ENCODE measurements at regions not wholly inside any gene's neighbourhood (a gene's known extent, or its start where the extent isn't known, plus 50 kb on each side); places are given as distances from the start of the nearest gene placed in this dataset.

GRCh38 chr5:168056499-168057182, 234.8 kb upstream of the WWC1 start:
- Mint-ChIP-seq H3K4me3 (no peak overlapping the region), H3K9me3 (ENCODE audit: insufficient read depth) (no peaks in the 10 kb centered on the region), H3K4me1 (ENCODE audit: low read depth) (no peaks in the 10 kb centered on the region), H3K27me3 (ENCODE audit: low read depth) (no peaks in the 10 kb centered on the region), H3K36me3 (ENCODE audit: low read depth) (no peaks in the 10 kb centered on the region), H3K27ac (no peak overlapping the region)
- ATAC-seq (no peak), DNase-seq (no peak)
- ChIA-PET POLR2A (no interaction called here), CTCF (no interaction called here)

GRCh38 chr5:168057905-168058304, 233.5 kb upstream of the WWC1 start:
- CTCF ChIA-PET: no interaction called here

GRCh38 chr5:168059131-168059530, 232.3 kb upstream of the WWC1 start:
- no peak for ATAC-seq
- H3K9me3 Mint-ChIP-seq (ENCODE audit: insufficient read depth): no peaks in the 10 kb centered on the region
- no peak for DNase-seq
- no peaks in the 10 kb centered on the region for H3K27me3 Mint-ChIP-seq (ENCODE audit: low read depth)
- ChIA-PET CTCF (no interaction called here), POLR2A (no interaction called here)
- H3K36me3 Mint-ChIP-seq (ENCODE audit: low read depth): no peaks in the 10 kb centered on the region
- no peak overlapping the region for H3K4me3 Mint-ChIP-seq
- H3K4me1 Mint-ChIP-seq (ENCODE audit: low read depth): no peaks in the 10 kb centered on the region
- H3K27ac Mint-ChIP-seq: no peak overlapping the region

More at GRCh38 chr5:168057905-168058304, 233.5 kb upstream of the WWC1 start:
- Mint-ChIP-seq H3K27ac (no peak overlapping the region), H3K36me3 (ENCODE audit: low read depth) (no peaks in the 10 kb centered on the region), H3K4me3 (no peak overlapping the region), H3K9me3 (ENCODE audit: insufficient read depth) (no peaks in the 10 kb centered on the region), H3K27me3 (ENCODE audit: low read depth) (no peaks in the 10 kb centered on the region), H3K4me1 (ENCODE audit: low read depth) (no peaks in the 10 kb centered on the region)
- DNase-seq (no peak), ATAC-seq (no peak)
- POLR2A ChIA-PET: no interaction called here

- Mint-ChIP-seq H3K27ac (no peak overlapping the region), H3K9me3 (ENCODE audit: insufficient read depth) (no peaks in the 10 kb centered on the region), H3K4me1 (ENCODE audit: low read depth) (no peaks in the 10 kb centered on the region), H3K36me3 (ENCODE audit: low read depth) (no peaks in the 10 kb centered on the region), H3K4me3 (no peak overlapping the region), H3K27me3 (ENCODE audit: low read depth) (no peaks in the 10 kb centered on the region)
- ChIA-PET CTCF (interaction anchor here (1.2 kb wide), 1 partner anchor 10 kb away, joined by 3 read pairs; no protein-coding TSS in a partner anchor), POLR2A (no interaction called here)
- DNase-seq (no peak), ATAC-seq (no peak)
Observed at GRCh38 chr5:168062239-168062638, 229.2 kb upstream of the WWC1 start.

GRCh38 chr5:168064457-168064856, 227.0 kb upstream of the WWC1 start:
- ChIA-PET POLR2A (no interaction called here), CTCF (no interaction called here)
- Mint-ChIP-seq H3K9me3 (ENCODE audit: insufficient read depth) (no peaks in the 10 kb centered on the region), H3K27me3 (ENCODE audit: low read depth) (no peaks in the 10 kb centered on the region), H3K36me3 (ENCODE audit: low read depth) (no peaks in the 10 kb centered on the region), H3K27ac (no peak overlapping the region), H3K4me1 (ENCODE audit: low read depth) (no peaks in the 10 kb centered on the region), H3K4me3 (no peak overlapping the region)
- no peak for ATAC-seq
- DNase-seq: no peak

- POLR2A ChIA-PET: no interaction called here
Observed at GRCh38 chr5:168064933-168065622, 226.4 kb upstream of the WWC1 start.

GRCh38 chr5:168066536-168067208, 224.8 kb upstream of the WWC1 start:
- CTCF ChIA-PET: no interaction called here
- H3K9me3 Mint-ChIP-seq (ENCODE audit: insufficient read depth): no peaks in the 10 kb centered on the region
- no peaks in the 10 kb centered on the region for H3K27me3 Mint-ChIP-seq (ENCODE audit: low read depth)
- no peak overlapping the region for H3K27ac Mint-ChIP-seq
- POLR2A ChIA-PET: no interaction called here
- no peaks in the 10 kb centered on the region for H3K4me1 Mint-ChIP-seq (ENCODE audit: low read depth)
- H3K36me3 Mint-ChIP-seq (ENCODE audit: low read depth): no peaks in the 10 kb centered on the region
- H3K4me3 Mint-ChIP-seq: no peak overlapping the region
- DNase-seq: no peak
- ATAC-seq: no peak

More at GRCh38 chr5:168064933-168065622, 226.4 kb upstream of the WWC1 start:
- DNase-seq (no peak), ATAC-seq (no peak)
- no peaks in the 10 kb centered on the region for H3K4me1 Mint-ChIP-seq (ENCODE audit: low read depth)
- no peak overlapping the region for H3K27ac Mint-ChIP-seq
- CTCF ChIA-PET: no interaction called here
- H3K4me3 Mint-ChIP-seq: no peak overlapping the region
- no peaks in the 10 kb centered on the region for H3K9me3 Mint-ChIP-seq (ENCODE audit: insufficient read depth)
- H3K36me3 Mint-ChIP-seq (ENCODE audit: low read depth): no peaks in the 10 kb centered on the region
- no peaks in the 10 kb centered on the region for H3K27me3 Mint-ChIP-seq (ENCODE audit: low read depth)

- no peak for ATAC-seq
- H3K27ac Mint-ChIP-seq: no peak overlapping the region
- ChIA-PET CTCF (no interaction called here), POLR2A (no interaction called here)
- H3K36me3 Mint-ChIP-seq (ENCODE audit: low read depth): no peaks in the 10 kb centered on the region
- no peak overlapping the region for H3K4me3 Mint-ChIP-seq
- peaks cover 7% of the 10 kb centered on the region for H3K4me1 Mint-ChIP-seq (ENCODE audit: low read depth)
- no peak for DNase-seq
- H3K9me3 Mint-ChIP-seq (ENCODE audit: insufficient read depth): no peaks in the 10 kb centered on the region
- H3K27me3 Mint-ChIP-seq (ENCODE audit: low read depth): peaks cover 2% of the 10 kb centered on the region
Observed at GRCh38 chr5:168070761-168071160, 220.7 kb upstream of the WWC1 start.

GRCh38 chr5:168072665-168073064, 218.8 kb upstream of the WWC1 start:
- POLR2A ChIA-PET: no interaction called here
- Mint-ChIP-seq H3K4me1 (ENCODE audit: low read depth) (peaks cover 7% of the 10 kb centered on the region), H3K27ac (no peak overlapping the region), H3K9me3 (ENCODE audit: insufficient read depth) (no peaks in the 10 kb centered on the region), H3K4me3 (no peak overlapping the region), H3K36me3 (ENCODE audit: low read depth) (no peaks in the 10 kb centered on the region), H3K27me3 (ENCODE audit: low read depth) (peaks cover 2% of the 10 kb centered on the region)
- DNase-seq: no peak
- CTCF ChIA-PET: no interaction called here
- ATAC-seq: no peak

- H3K27me3 Mint-ChIP-seq (ENCODE audit: low read depth): peaks cover 2% of the 10 kb centered on the region
- ChIA-PET CTCF (no interaction called here), POLR2A (no interaction called here)
- H3K4me1 Mint-ChIP-seq (ENCODE audit: low read depth): peaks cover 7% of the 10 kb centered on the region
- H3K4me3 Mint-ChIP-seq: no peak overlapping the region
- no peak for ATAC-seq
- H3K36me3 Mint-ChIP-seq (ENCODE audit: low read depth): no peaks in the 10 kb centered on the region
- no peak for DNase-seq
- no peak overlapping the region for H3K27ac Mint-ChIP-seq
- H3K9me3 Mint-ChIP-seq (ENCODE audit: insufficient read depth): no peaks in the 10 kb centered on the region
Observed at GRCh38 chr5:168073311-168073710, 218.1 kb upstream of the WWC1 start.

- Mint-ChIP-seq H3K9me3 (ENCODE audit: insufficient read depth) (no peaks in the 10 kb centered on the region), H3K27me3 (ENCODE audit: low read depth) (peaks cover 2% of the 10 kb centered on the region), H3K4me1 (ENCODE audit: low read depth) (peaks cover 7% of the 10 kb centered on the region), H3K4me3 (no peak overlapping the region), H3K27ac (no peak overlapping the region), H3K36me3 (ENCODE audit: low read depth) (no peaks in the 10 kb centered on the region)
- ChIA-PET POLR2A (no interaction called here), CTCF (no interaction called here)
- ATAC-seq (no peak), DNase-seq (no peak)
Observed at GRCh38 chr5:168073991-168074800, 217.2 kb upstream of the WWC1 start.

GRCh38 chr5:168075387-168075786, 216.1 kb upstream of the WWC1 start:
- Mint-ChIP-seq H3K27ac (no peak overlapping the region), H3K9me3 (ENCODE audit: insufficient read depth) (no peaks in the 10 kb centered on the region), H3K27me3 (ENCODE audit: low read depth) (peaks cover 2% of the 10 kb centered on the region), H3K4me1 (ENCODE audit: low read depth) (peaks cover 7% of the 10 kb centered on the region), H3K36me3 (ENCODE audit: low read depth) (no peaks in the 10 kb centered on the region), H3K4me3 (no peak overlapping the region)
- CTCF ChIA-PET: no interaction called here
- no peak for DNase-seq
- POLR2A ChIA-PET: no interaction called here
- no peak for ATAC-seq

Data from activated CD8-positive, alpha-beta T cell treated with anti-CD3 and anti-CD28 coated beads, Interleukin-2, amount 10 ng/mL, durations not matched to agents 7 days and 5 days (primary cell).